GM21515 (cell line): ENCODE measurements at regions not wholly inside any gene's neighbourhood (a gene's known extent, or its start where the extent isn't known, plus 50 kb on each side); places are given as distances from the start of the nearest gene placed in this dataset.

Source experiments
- ATAC-seq: cut with Tn5 transposase; IDR thresholded peaks from one replicate; pipeline ENCODE4 v1.9.1; 2021; ENCODE audit not compliant: unreplicated experiment

DNA sequence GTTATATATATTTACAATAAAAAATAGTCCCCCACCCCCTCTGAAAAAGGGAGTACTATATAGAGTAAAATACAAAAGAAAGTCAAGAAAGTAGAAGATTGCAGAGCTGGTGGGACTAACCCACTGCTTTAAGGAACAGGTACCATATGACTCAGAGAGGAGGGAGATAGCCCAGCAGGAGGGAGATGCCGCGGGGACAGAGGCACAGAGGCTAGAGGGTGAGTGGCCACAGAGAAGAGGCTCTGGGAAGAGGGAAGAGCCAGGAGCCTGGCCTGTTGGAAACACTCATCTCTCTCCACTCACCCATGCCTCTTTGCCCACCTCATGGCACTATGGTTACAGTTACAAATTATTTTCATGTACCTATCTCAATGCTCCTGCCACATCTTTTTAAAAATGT, 53.6 kb upstream of the LYVE1 start:
- no peak for ATAC-seq

DNA sequence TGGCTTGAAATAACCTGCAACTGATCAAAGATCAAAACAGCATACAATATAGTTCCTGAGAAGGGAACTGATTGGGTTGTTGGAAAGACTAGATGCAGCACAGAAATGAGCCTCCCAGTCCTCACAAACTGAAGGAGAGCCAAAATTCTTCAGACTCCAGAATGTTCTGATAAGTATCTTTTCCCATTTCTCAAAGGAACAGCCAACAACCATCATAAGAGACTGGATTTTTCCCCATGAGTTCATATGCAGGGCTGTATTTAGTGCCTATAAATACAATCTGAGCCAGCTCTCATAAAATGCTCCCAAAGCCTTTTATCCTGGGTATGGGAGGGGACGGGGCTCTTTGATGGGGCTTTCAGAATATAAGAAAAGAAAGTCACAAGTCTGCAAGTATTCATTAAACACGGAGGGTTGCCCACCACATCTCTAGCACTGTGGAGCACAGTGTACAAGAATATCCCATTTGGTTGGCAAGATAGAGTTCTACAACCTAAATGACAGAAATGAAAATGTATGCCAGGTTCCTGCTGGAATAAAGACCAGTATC, 50.7 kb upstream of the LYVE1 start:
- no peak for ATAC-seq

DNA sequence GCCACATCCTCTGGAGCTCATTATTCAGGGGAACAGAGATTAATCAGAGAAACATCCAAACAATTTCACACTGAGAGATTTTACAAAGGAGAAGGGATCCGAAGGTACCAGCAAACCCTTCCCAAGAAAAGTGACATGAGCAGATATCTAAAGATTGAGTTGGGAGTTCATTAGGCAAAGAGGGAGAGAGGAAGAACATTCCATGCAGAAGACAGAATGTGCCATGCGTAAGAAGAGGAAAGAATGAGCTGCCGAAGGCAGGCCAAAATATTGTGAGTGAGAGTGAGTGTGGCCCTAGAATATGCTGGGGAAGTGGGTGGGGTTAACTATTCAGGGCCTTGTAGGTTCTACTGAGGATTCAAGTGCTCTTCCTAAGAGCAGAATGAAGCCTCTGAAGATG, 50.0 kb upstream of the LYVE1 start:
- no peak for ATAC-seq
